MM.1S (cell line): ENCODE measurements at regions not wholly inside any gene's neighbourhood (a gene's known extent, or its start where the extent isn't known, plus 50 kb on each side); places are given as distances from the start of the nearest gene placed in this dataset.

ENCODE experiments used
- EZH2 ChIP-seq: fragments of 300-600 bp; sonication (generic); optimal IDR thresholded peaks from 2 replicates; pipeline ENCODE3; 2017; ENCODE audit warnings: low read depth, mild to moderate bottlenecking, antibody characterized with exemption, low read length, mixed read lengths
- TF ChIP-seq, protein P1 (sequence below): fragments of 300-600 bp; sonication (generic); IDR thresholded peaks from 2 replicates; pipeline ENCODE4 v1.5.1; 2016; ENCODE audit warnings: antibody characterized with exemption, low read length, mixed read lengths

DNA sequence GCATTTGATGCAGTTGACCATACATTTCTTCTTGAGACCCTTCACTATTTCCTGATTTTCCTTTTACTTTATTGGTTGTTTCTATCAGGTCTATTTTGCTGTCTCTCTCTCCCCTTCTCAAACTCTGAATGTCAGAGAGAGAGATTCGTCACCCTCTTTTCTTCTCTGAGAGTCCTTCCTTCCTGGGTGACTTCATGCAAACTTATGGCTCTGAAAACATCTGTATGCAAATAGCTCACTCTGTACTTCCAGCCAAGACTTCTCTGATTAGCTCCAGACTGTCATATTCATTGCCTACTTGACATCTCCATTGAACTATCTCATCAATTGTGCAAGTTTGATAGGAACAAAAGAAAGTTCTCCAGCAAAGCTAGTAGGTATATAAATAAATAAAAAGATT is 191.7 kb upstream of the KLF6 start:
- TF ChIP-seq, protein P1, sequence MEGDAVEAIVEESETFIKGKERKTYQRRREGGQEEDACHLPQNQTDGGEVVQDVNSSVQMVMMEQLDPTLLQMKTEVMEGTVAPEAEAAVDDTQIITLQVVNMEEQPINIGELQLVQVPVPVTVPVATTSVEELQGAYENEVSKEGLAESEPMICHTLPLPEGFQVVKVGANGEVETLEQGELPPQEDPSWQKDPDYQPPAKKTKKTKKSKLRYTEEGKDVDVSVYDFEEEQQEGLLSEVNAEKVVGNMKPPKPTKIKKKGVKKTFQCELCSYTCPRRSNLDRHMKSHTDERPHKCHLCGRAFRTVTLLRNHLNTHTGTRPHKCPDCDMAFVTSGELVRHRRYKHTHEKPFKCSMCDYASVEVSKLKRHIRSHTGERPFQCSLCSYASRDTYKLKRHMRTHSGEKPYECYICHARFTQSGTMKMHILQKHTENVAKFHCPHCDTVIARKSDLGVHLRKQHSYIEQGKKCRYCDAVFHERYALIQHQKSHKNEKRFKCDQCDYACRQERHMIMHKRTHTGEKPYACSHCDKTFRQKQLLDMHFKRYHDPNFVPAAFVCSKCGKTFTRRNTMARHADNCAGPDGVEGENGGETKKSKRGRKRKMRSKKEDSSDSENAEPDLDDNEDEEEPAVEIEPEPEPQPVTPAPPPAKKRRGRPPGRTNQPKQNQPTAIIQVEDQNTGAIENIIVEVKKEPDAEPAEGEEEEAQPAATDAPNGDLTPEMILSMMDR, result no peak
- TF ChIP-seq EZH2, result no peak
